Testis (tissue), 2 donors: ENCODE measurements at regions not wholly inside any gene's neighbourhood (a gene's known extent, or its start where the extent isn't known, plus 50 kb on each side); places are given as distances from the start of the nearest gene placed in this dataset.

ENCODE experiments used
- DNase-seq: peaks from one replicate; pipeline ENCODE4 v3.0.0-alpha.2; 2019
- H3K27ac ChIP-seq, 2 donors: fragments of 200-600 bp; sonication (generic); one replicate each; pipeline ENCODE4 v1.5.1; 2019
- H3K27me3 ChIP-seq: fragments of 200-600 bp; sonication (generic); one replicate; pipeline ENCODE4 v1.5.1; 2019
- H3K36me3 ChIP-seq: fragments of 200-600 bp; sonication (generic); one replicate; pipeline ENCODE4 v1.5.1; 2017; ENCODE audit warnings: low read depth; ENCODE audit errors: missing control alignments
- H3K4me1 ChIP-seq: fragments of 200-600 bp; sonication (generic); one replicate; pipeline ENCODE4 v1.5.1; 2019
- H3K4me3 ChIP-seq, 2 donors: fragments of 200-600 bp; sonication (generic); one replicate each; pipeline ENCODE4 v1.5.1; 2017 to 2019
- H3K9me3 ChIP-seq: fragments of 200-600 bp; sonication (generic); one replicate; pipeline ENCODE4 v1.5.1; 2017
- CTCF ChIP-seq, 3 experiments: fragments of 450-650 bp in 2 of 3; fragments of 200-600 bp in 1 of 3; sonication (generic) in 1 of 3; IDR thresholded peaks; one replicate each; pipeline ENCODE4 v1.5.1; 2016 to 2019; ENCODE audit warnings: antibody characterized with exemption in 3 of 3, mild to moderate bottlenecking in 2 of 3, moderate library complexity in 1 of 3
- POLR2A ChIP-seq: fragments of 450-650 bp; IDR thresholded peaks from one replicate; pipeline ENCODE4 v1.6.1; 2017; ENCODE audit warnings: antibody characterized with exemption, mild to moderate bottlenecking, moderate library complexity
- WGBS, 2 donors: methylation state at CpG; one replicate each; pipeline ENCODE4 v1.1.5; 2018; 5-methylcytosine and 5-hydroxymethylcytosine counted together
- intact Hi-C: fragments of 100-400 bp; cut with DNase I; formaldehyde crosslinking; loops from one replicate; pipeline ENCODE4 v1.15.1; 2023; ENCODE audit warnings: low total_unique reads

GRCh38 chr9:101977614-101978210, 239.3 kb upstream of the GRIN3A start:
- TF ChIP-seq CTCF (IDR thresholded peaks at IDR 0.05), result peak in 2 of 3 experiments; percentile 28 to 61
- no peak for TF ChIP-seq POLR2A
- DNase-seq, result no peak
- intact Hi-C loops, result no loop called here
- Histone ChIP-seq H3K4me3 (no peak overlapping the region), H3K27me3 (no peaks in the 10 kb centered on the region), H3K9me3 (no peaks in the 10 kb centered on the region), H3K4me1 (no peaks in the 10 kb centered on the region), H3K27ac (no peak overlapping the region), H3K36me3 (no peaks in the 10 kb centered on the region)
- WGBS, 2 donors, result 12 to 55% methylated on average over 2 of the region's 2 CpGs

- H3K27ac ChIP-seq, result no peak overlapping the region
- no peak for TF ChIP-seq CTCF (IDR thresholded peaks at IDR 0.05)
- no peak for TF ChIP-seq POLR2A
- no peak for DNase-seq
- H3K27me3 ChIP-seq, result no peaks in the 10 kb centered on the region
- no peak overlapping the region for H3K4me3 ChIP-seq
- H3K9me3 ChIP-seq, result no peaks in the 10 kb centered on the region
- intact Hi-C loops, result no loop called here
- no peaks in the 10 kb centered on the region for H3K36me3 ChIP-seq
- H3K4me1 ChIP-seq, result no peaks in the 10 kb centered on the region
Observed at GRCh38 chr9:101970609-101971008, 232.2 kb upstream of the GRIN3A start.

- Histone ChIP-seq H3K4me1 (no peaks in the 10 kb centered on the region), H3K9me3 (no peaks in the 10 kb centered on the region), H3K36me3 (no peaks in the 10 kb centered on the region), H3K4me3 (no peak overlapping the region), H3K27me3 (no peaks in the 10 kb centered on the region), H3K27ac (no peak overlapping the region)
- intact Hi-C loops, result no loop called here
- DNase-seq, result no peak
- 98 to 100% methylated on average over 1 of the region's 1 CpG for WGBS, 2 donors
- no peak for TF ChIP-seq POLR2A
- TF ChIP-seq CTCF (IDR thresholded peaks at IDR 0.05), result no peak
Observed at GRCh38 chr9:101968392-101968791, 229.9 kb upstream of the GRIN3A start.

GRCh38 chr9:101966691-101967090, 228.2 kb upstream of the GRIN3A start:
- intact Hi-C loops, result no loop called here
- WGBS, 2 donors, result 56 to 59% methylated on average over 1 of the region's 1 CpG
- H3K4me3 ChIP-seq, result no peak overlapping the region
- H3K9me3 ChIP-seq, result no peaks in the 10 kb centered on the region
- no peak for DNase-seq
- H3K36me3 ChIP-seq, result no peaks in the 10 kb centered on the region
- no peak overlapping the region for H3K27ac ChIP-seq
- H3K4me1 ChIP-seq, result no peaks in the 10 kb centered on the region
- TF ChIP-seq CTCF (IDR thresholded peaks at IDR 0.05), result no peak
- TF ChIP-seq POLR2A, result no peak
- no peaks in the 10 kb centered on the region for H3K27me3 ChIP-seq

- no peaks in the 10 kb centered on the region for H3K9me3 ChIP-seq
- H3K4me3 ChIP-seq, result no peak overlapping the region
- H3K36me3 ChIP-seq, result no peaks in the 10 kb centered on the region
- H3K27ac ChIP-seq, result no peak overlapping the region
- 79 to 89% methylated on average over 2 of the region's 2 CpGs for WGBS, 2 donors
- H3K4me1 ChIP-seq, result no peaks in the 10 kb centered on the region
- intact Hi-C loops, result no loop called here
- no peak for TF ChIP-seq CTCF (IDR thresholded peaks at IDR 0.05)
- TF ChIP-seq POLR2A, result no peak
- no peak for DNase-seq
- no peaks in the 10 kb centered on the region for H3K27me3 ChIP-seq
Observed at GRCh38 chr9:101957705-101958104, 219.3 kb upstream of the GRIN3A start.
